Activated CD4-positive, alpha-beta T cell treated with anti-CD3 and anti-CD28 coated beads, Interleukin-2, amount 50 U/mL, for 24 hours (primary cell): ENCODE measurements at regions not wholly inside any gene's neighbourhood (a gene's known extent, or its start where the extent isn't known, plus 50 kb on each side); places are given as distances from the start of the nearest gene placed in this dataset.
"Not testable (repeated sequence)": the region's sequence is repeated elsewhere in the genome, so short reads cannot be mapped to it uniquely, and the experiment has no call there.

Source experiments
- DNase-seq, 2 donors: peaks; one replicate each; pipeline ENCODE4 v3.0.0-alpha.2; 2020; ENCODE audit warnings: low read depth in 1 of 2, low spot score in 1 of 2

GRCh38 chr9:63289971-63290370, 1995.0 kb downstream of the FOXD4L5 start:
- not testable (repeated sequence) for DNase-seq
